ENCODE measurements at regions not wholly inside any gene's neighbourhood (a gene's known extent, or its start where the extent isn't known, plus 50 kb on each side); places are given as distances from the start of the nearest gene placed in this dataset.

GRCh38 chr22:49266561-49267519 is 560.8 kb downstream of the BRD1 start:
- no peak for DNase-seq

- no peak for DNase-seq
These were observed 563.0 kb downstream of the BRD1 start for GRCh38 chr22:49264696-49265095.

- DNase-seq: no peak
These were observed 564.6 kb downstream of the BRD1 start for GRCh38 chr22:49263101-49263500.

GRCh38 chr22:49262167-49262566 is 565.5 kb downstream of the BRD1 start:
- no peak for DNase-seq

- no peak for DNase-seq
These were observed 566.1 kb downstream of the BRD1 start for GRCh38 chr22:49261616-49262015.

- no peak for DNase-seq
These were observed 566.7 kb downstream of the BRD1 start for GRCh38 chr22:49260681-49261580.

GRCh38 chr22:49259839-49260615 is 567.6 kb downstream of the BRD1 start:
- DNase-seq: no peak

- DNase-seq: no peak
These were observed 569.3 kb downstream of the BRD1 start for GRCh38 chr22:49258107-49259010.

GRCh38 chr22:49257551-49257961 is 570.1 kb downstream of the BRD1 start:
- no peak for DNase-seq

- no peak for DNase-seq
These were observed 571.8 kb downstream of the BRD1 start for GRCh38 chr22:49255741-49256318.

GRCh38 chr22:49255154-49255553 is 572.5 kb downstream of the BRD1 start:
- no peak for DNase-seq

- DNase-seq: no peak
These were observed 574.0 kb downstream of the BRD1 start for GRCh38 chr22:49253656-49254055.

GRCh38 chr22:49251371-49251770 is 576.3 kb downstream of the BRD1 start:
- DNase-seq: no peak

- DNase-seq: no peak
These were observed 580.3 kb downstream of the BRD1 start for GRCh38 chr22:49247194-49247924.

- no peak for DNase-seq
These were observed 582.9 kb downstream of the BRD1 start for GRCh38 chr22:49244466-49245420.

GRCh38 chr22:49243965-49244364 is 583.7 kb downstream of the BRD1 start:
- DNase-seq: no peak

GRCh38 chr22:49243335-49243734 is 584.3 kb downstream of the BRD1 start:
- no peak for DNase-seq

GRCh38 chr22:49242480-49242879 is 585.2 kb downstream of the BRD1 start:
- no peak for DNase-seq

GRCh38 chr22:49241174-49241851 is 586.4 kb downstream of the BRD1 start:
- DNase-seq: no peak
